Stomach (tissue), 4 donors: ENCODE measurements at regions not wholly inside any gene's neighbourhood (a gene's known extent, or its start where the extent isn't known, plus 50 kb on each side); places are given as distances from the start of the nearest gene placed in this dataset.

Experiments used
- EP300 ChIP-seq: sonication (generic); formaldehyde crosslinking; IDR thresholded peaks from one replicate; pipeline ENCODE4 v1.6.1; 2017; ENCODE audit warnings: antibody characterized with exemption
- POLR2A ChIP-seq, 4 donors: fragments of 450-650 bp; IDR thresholded peaks; one replicate each; pipeline ENCODE4 v1.6.1; 2016; ENCODE audit warnings: antibody characterized with exemption in 4 of 4, control low read depth in 2 of 4, mild to moderate bottlenecking in 1 of 4, moderate library complexity in 1 of 4
- TF ChIP-seq, protein P1 (sequence below), 7 experiments: fragments of 450-650 bp in 4 of 7; fragments of 200-600 bp in 3 of 7; sonication (generic) in 3 of 7; IDR thresholded peaks; one replicate each; pipeline ENCODE4 v1.5.1; 2016 to 2019; ENCODE audit warnings: antibody characterized with exemption in 7 of 7, control low read depth in 2 of 7, mild to moderate bottlenecking in 1 of 7

DNA sequence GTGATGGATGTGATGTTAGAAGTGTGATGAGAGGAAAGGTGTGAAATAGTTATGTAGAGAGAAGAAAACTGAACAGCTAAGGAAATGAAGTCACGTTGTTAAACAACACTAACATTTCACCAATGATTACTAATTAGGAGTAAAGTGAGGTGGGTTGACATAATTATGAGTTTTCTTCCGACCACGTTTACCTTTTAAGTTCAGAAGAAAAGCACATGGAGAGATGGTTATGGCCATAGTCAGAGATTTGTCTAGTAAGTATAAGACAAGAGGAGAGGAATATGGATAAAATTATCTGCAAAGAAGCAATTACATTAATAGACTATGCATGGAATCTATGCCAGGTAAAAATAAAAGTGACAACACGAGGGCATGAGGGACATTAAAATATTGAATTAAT, 551.3 kb upstream of the TECRL start:
- TF ChIP-seq POLR2A (IDR thresholded peaks at IDR 0.05) (no peak), EP300 (no peak)
- TF ChIP-seq, protein P1, sequence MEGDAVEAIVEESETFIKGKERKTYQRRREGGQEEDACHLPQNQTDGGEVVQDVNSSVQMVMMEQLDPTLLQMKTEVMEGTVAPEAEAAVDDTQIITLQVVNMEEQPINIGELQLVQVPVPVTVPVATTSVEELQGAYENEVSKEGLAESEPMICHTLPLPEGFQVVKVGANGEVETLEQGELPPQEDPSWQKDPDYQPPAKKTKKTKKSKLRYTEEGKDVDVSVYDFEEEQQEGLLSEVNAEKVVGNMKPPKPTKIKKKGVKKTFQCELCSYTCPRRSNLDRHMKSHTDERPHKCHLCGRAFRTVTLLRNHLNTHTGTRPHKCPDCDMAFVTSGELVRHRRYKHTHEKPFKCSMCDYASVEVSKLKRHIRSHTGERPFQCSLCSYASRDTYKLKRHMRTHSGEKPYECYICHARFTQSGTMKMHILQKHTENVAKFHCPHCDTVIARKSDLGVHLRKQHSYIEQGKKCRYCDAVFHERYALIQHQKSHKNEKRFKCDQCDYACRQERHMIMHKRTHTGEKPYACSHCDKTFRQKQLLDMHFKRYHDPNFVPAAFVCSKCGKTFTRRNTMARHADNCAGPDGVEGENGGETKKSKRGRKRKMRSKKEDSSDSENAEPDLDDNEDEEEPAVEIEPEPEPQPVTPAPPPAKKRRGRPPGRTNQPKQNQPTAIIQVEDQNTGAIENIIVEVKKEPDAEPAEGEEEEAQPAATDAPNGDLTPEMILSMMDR (IDR thresholded peaks at IDR 0.05): no peak
